ENCODE measurements at regions not wholly inside any gene's neighbourhood (a gene's known extent, or its start where the extent isn't known, plus 50 kb on each side); places are given as distances from the start of the nearest gene placed in this dataset.
A peak's percentile ranks its signal among the peaks of the same experiment; 100 is the strongest.

DNA sequence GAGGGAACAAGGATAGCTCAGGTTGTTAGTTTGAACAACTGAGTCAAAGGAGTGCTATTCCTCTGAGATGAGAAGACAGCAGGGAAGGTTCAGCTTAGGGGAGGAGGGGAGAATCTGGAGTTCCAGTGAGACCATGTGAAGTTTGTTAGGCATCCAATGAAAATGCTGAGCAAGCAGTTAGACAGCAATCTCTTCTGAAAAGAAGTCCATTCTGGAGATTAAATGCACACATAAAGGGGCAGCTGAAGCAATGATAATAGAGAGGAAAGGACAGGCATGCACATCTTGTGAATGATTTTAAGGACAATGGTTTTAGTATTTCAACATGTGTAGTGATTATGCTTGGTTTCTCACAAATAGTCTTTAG, 89.7 kb upstream of the GHITM start:
- Histone ChIP-seq H3K4me1 (replicated peaks; ENCODE audit: insufficient read depth) (no peaks in the 10 kb centered on the region), H3K9me2 (ENCODE audit: insufficient read depth) (no peaks in the 10 kb centered on the region), H2AFZ (no peak overlapping the region), H3F3A (ENCODE audit: insufficient read depth, low read depth) (no peaks in the 10 kb centered on the region), H3K4me2 (no peak overlapping the region), H3K9me3 (ENCODE audit: insufficient read depth, low read depth) (no peaks in the 10 kb centered on the region), H3K79me2 (ENCODE audit: low read depth) (no peaks in the 10 kb centered on the region), H3K27ac (no peak overlapping the region), H4K20me1 (ENCODE audit: insufficient read depth) (no peaks in the 10 kb centered on the region), H3K27me3 (ENCODE audit: insufficient read depth, low read depth) (peaks cover 58% of the 10 kb centered on the region), H3K36me3 (ENCODE audit: low read depth) (no peaks in the 10 kb centered on the region), H3K4me3 (no peak overlapping the region)
- TF ChIP-seq, protein P1, sequence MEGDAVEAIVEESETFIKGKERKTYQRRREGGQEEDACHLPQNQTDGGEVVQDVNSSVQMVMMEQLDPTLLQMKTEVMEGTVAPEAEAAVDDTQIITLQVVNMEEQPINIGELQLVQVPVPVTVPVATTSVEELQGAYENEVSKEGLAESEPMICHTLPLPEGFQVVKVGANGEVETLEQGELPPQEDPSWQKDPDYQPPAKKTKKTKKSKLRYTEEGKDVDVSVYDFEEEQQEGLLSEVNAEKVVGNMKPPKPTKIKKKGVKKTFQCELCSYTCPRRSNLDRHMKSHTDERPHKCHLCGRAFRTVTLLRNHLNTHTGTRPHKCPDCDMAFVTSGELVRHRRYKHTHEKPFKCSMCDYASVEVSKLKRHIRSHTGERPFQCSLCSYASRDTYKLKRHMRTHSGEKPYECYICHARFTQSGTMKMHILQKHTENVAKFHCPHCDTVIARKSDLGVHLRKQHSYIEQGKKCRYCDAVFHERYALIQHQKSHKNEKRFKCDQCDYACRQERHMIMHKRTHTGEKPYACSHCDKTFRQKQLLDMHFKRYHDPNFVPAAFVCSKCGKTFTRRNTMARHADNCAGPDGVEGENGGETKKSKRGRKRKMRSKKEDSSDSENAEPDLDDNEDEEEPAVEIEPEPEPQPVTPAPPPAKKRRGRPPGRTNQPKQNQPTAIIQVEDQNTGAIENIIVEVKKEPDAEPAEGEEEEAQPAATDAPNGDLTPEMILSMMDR (conservative IDR thresholded peaks at IDR 0.05) = no peak
- TF ChIP-seq EZH2 (IDR thresholded peaks at IDR 0.05; ENCODE audit: low read depth) = no peak
- no TSS peak for BruUV-seq (replicated peaks)
- CTCF ChIA-PET = no interaction called here
- intact Hi-C loops (cut with micrococcal nuclease; ENCODE audit: unreplicated experiment) = no loop called here
- POLR2A ChIA-PET (ENCODE audit: unreplicated experiment) = no interaction called here
- peak in 1 of 2 experiments; percentile 13 for DNase-seq

DNA sequence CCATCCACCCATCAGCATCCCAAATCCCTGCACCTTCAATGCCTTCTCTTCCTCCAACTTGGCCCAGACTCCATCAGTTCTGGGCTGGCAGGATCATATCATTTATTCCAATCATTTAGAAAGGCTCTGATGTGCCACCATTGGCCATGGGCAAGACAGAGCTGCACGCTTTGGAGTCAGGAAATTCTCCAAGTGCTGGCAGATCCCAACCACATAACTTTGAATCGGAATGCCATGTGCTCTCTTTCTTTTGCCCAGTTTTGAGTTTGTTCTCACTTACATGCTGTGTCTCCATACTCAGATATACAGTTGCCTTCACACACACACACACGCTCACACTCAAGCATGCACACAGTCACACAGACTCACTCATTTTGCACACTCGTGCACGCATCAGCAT, 85.7 kb upstream of the GHITM start:
- Histone ChIP-seq H3K9me2 (ENCODE audit: insufficient read depth) (no peaks in the 10 kb centered on the region), H3K4me1 (replicated peaks; ENCODE audit: insufficient read depth) (no peaks in the 10 kb centered on the region), H4K20me1 (ENCODE audit: insufficient read depth) (no peaks in the 10 kb centered on the region), H3K36me3 (ENCODE audit: low read depth) (no peaks in the 10 kb centered on the region), H3K27ac (no peak overlapping the region), H3K9me3 (ENCODE audit: insufficient read depth, low read depth) (no peaks in the 10 kb centered on the region), H3K4me3 (no peak overlapping the region), H2AFZ (no peak overlapping the region), H3K4me2 (no peak overlapping the region), H3F3A (ENCODE audit: insufficient read depth, low read depth) (no peaks in the 10 kb centered on the region), H3K27me3 (ENCODE audit: insufficient read depth, low read depth) (peaks cover 69% of the 10 kb centered on the region), H3K79me2 (ENCODE audit: low read depth) (no peaks in the 10 kb centered on the region)
- no peak for DNase-seq
- ChIA-PET CTCF (no interaction called here), POLR2A (ENCODE audit: unreplicated experiment) (no interaction called here)
- no TSS peak for BruUV-seq (replicated peaks)
- TF ChIP-seq EZH2 (IDR thresholded peaks at IDR 0.05; ENCODE audit: low read depth) = no peak
- TF ChIP-seq, protein P1 (conservative IDR thresholded peaks at IDR 0.05) = no peak
- intact Hi-C loops (cut with micrococcal nuclease; ENCODE audit: unreplicated experiment) = no loop called here

DNA sequence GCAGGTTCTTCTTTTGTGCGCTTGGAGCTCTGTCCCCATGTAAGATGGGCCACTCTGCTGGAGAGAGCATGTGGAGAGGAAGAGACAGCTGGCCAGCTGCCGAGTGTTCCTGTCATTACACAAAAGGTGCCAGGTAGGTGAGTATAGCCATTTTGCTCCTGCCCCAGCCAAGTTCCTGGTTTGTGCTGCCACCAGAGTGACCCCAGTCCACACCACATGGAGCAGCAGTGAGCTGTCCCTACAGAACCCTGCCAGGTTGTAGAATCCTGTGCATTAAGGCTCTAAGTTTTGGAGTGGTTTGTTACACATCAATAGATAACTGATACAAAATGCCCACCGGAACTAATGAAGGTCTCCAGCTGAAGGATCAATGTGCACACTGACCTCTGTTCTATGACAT, 84.6 kb upstream of the GHITM start:
- H3K9me2 ChIP-seq (ENCODE audit: insufficient read depth) = no peaks in the 10 kb centered on the region
- no peaks in the 10 kb centered on the region for H3K4me1 ChIP-seq (replicated peaks; ENCODE audit: insufficient read depth)
- TF ChIP-seq, protein P1 (conservative IDR thresholded peaks at IDR 0.05) = no peak
- no peak for TF ChIP-seq EZH2 (IDR thresholded peaks at IDR 0.05; ENCODE audit: low read depth)
- no peaks in the 10 kb centered on the region for H4K20me1 ChIP-seq (ENCODE audit: insufficient read depth)
- no peak overlapping the region for H3K27ac ChIP-seq
- no peaks in the 10 kb centered on the region for H3F3A ChIP-seq (ENCODE audit: insufficient read depth, low read depth)
- intact Hi-C loops (cut with micrococcal nuclease; ENCODE audit: unreplicated experiment) = no loop called here
- no peak overlapping the region for H3K4me2 ChIP-seq
- H3K4me3 ChIP-seq = no peak overlapping the region
- POLR2A ChIA-PET (ENCODE audit: unreplicated experiment) = no interaction called here
- BruUV-seq (replicated peaks) = no TSS peak
- no peak overlapping the region for H2AFZ ChIP-seq
- peaks cover 62% of the 10 kb centered on the region for H3K27me3 ChIP-seq (ENCODE audit: insufficient read depth, low read depth)
- H3K79me2 ChIP-seq (ENCODE audit: low read depth) = no peaks in the 10 kb centered on the region
- CTCF ChIA-PET = no interaction called here
- no peaks in the 10 kb centered on the region for H3K36me3 ChIP-seq (ENCODE audit: low read depth)
- no peak for DNase-seq
- H3K9me3 ChIP-seq (ENCODE audit: insufficient read depth, low read depth) = no peaks in the 10 kb centered on the region
